ENCODE measurements at regions not wholly inside any gene's neighbourhood (a gene's known extent, or its start where the extent isn't known, plus 50 kb on each side); places are given as distances from the start of the nearest gene placed in this dataset.
A peak's percentile ranks its signal among the peaks of the same experiment; 100 is the strongest.
"Not testable (repeated sequence)": the region's sequence is repeated elsewhere in the genome, so short reads cannot be mapped to it uniquely, and the experiment has no call there.

DNA sequence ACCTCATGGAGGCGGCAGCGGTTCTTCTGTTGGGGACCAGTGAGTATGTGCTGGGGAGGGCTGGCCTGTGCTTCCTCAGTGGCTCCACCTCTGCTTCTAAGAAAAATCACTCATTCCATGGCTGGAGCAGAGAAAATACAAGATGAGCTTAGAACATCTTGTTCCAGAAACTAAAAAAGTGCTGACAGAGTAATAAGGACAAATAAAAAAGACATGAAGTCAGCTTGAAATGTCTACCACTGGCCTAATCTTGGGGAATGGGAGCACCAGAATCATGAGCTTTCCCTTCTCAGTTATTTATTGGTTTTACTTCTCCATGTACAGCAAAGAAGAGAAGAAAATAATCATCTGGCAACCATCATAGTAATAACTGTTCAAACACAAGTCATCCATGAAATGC lies 81.1 kb upstream of the TEKT4 start:
- H3K4me3 ChIP-seq (ENCODE audit: low read length); DNase-seq (ENCODE audit: low read depth); H3K27me3 ChIP-seq (replicated peaks; ENCODE audit: control insufficient read depth, insufficient read depth, low read length); H3K9me3 ChIP-seq (ENCODE audit: control insufficient read depth, low read length); H3K36me3 ChIP-seq (ENCODE audit: control insufficient read depth, insufficient read depth, low read length, severe bottlenecking); H3K9ac ChIP-seq (ENCODE audit: low read length); H3K4me1 ChIP-seq (ENCODE audit: control insufficient read depth, insufficient read depth, low read length): not testable (repeated sequence)

DNA sequence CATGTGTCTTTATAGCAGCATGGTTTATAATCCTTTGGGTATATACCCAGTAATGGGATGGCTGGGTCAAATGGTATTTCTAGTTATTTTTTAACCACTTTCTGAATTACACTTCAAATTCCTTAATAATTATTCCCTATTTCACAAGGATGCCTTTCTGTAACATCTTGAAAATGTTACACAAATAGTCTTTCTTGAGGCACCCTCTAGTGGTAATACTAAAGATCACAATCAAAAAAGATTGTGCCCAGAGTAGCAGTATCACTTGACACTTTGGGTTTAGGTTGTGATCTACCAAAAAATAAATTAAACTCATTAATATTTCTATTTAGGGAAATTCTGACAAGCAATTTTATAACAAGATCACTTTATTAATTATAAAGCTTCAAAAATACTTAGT lies 74.0 kb upstream of the TEKT4 start:
- not testable (repeated sequence) for H3K36me3 ChIP-seq (ENCODE audit: control insufficient read depth, insufficient read depth, low read length, severe bottlenecking); H3K9ac ChIP-seq (ENCODE audit: low read length); H3K9me3 ChIP-seq (ENCODE audit: control insufficient read depth, low read length); H3K4me1 ChIP-seq (ENCODE audit: control insufficient read depth, insufficient read depth, low read length); H3K4me3 ChIP-seq (ENCODE audit: low read length)
- peak; percentile 57 for DNase-seq (ENCODE audit: low read depth)
- peaks cover 11% of the 10 kb centered on the region for H3K27me3 ChIP-seq (replicated peaks; ENCODE audit: control insufficient read depth, insufficient read depth, low read length)

Data from adipocyte (in vitro differentiated cells).